HG02870 (cell line): ENCODE measurements at regions not wholly inside any gene's neighbourhood (a gene's known extent, or its start where the extent isn't known, plus 50 kb on each side); places are given as distances from the start of the nearest gene placed in this dataset.

ENCODE experiments used
- ATAC-seq: cut with Tn5 transposase; IDR thresholded peaks from one replicate; pipeline ENCODE4 v1.9.1; 2021; ENCODE audit warnings: mild to moderate bottlenecking, moderate library complexity; ENCODE audit not compliant: unreplicated experiment

DNA sequence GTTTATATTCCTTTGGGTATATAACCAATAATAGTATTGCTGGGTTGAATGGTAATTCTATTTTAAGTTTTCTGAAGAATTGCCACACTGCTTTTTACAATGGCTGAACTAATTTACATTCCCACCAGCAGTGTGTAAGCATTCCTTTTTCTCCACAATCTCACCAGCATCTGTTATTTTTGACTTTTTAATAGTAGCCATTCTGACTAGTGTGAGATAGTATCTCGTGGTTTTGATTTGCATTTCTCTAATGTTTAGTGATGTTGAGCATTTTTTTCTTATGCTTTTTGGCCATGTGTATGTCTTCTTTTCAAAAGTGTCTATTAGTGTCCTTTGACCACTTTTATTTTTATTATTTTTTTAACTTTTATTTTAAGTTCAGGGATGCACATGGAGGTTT lies 275.3 kb downstream of the METTL15 start:
- no peak for ATAC-seq
